ENCODE measurements at regions not wholly inside any gene's neighbourhood (a gene's known extent, or its start where the extent isn't known, plus 50 kb on each side); places are given as distances from the start of the nearest gene placed in this dataset.

- no peak for TF ChIP-seq SP1 (CRISPR knock-in tag; conservative IDR thresholded peaks at IDR 0.05)
- no peak for TF ChIP-seq CTCF (IDR thresholded peaks at IDR 0.05)
- TF ChIP-seq USF2 (CRISPR knock-in tag; IDR thresholded peaks at IDR 0.05) = no peak
- no peak for TF ChIP-seq NR2C2 (CRISPR knock-in tag; IDR thresholded peaks at IDR 0.05)
- no peak for TF ChIP-seq ZNF423 (CRISPR knock-in tag; IDR thresholded peaks at IDR 0.05)
These were observed 131.0 kb downstream of the ATXN3L start for GRCh38 chrX:13188731-13189309.

All from WTC11 (cell line).